HAP-1 (cell line): ENCODE measurements at regions not wholly inside any gene's neighbourhood (a gene's known extent, or its start where the extent isn't known, plus 50 kb on each side); places are given as distances from the start of the nearest gene placed in this dataset.

Source experiments
- DNase-seq, 2 experiments: peaks; one replicate each; pipeline ENCODE4 v3.0.0-alpha.2; 2016 to 2020; ENCODE audit warnings: low spot score in 2 of 2
- H3K27me3 ChIP-seq: fragments of 250-450 bp; sonication (Bioruptor Pico); 2 replicates; pipeline ENCODE4 v1.5.1; 2020; ENCODE audit warnings: low read depth, mild to moderate bottlenecking, moderate library complexity
- H3K36me3 ChIP-seq: fragments of 250-450 bp; sonication (Bioruptor Pico); replicated peaks from 2 replicates; pipeline ENCODE4 v1.5.1; 2020; ENCODE audit warnings: mild to moderate bottlenecking
- H3K4me1 ChIP-seq: fragments of 250-450 bp; sonication (Bioruptor Pico); 2 replicates; pipeline ENCODE4 v1.5.1; 2020; ENCODE audit warnings: mild to moderate bottlenecking
- H3K4me3 ChIP-seq: fragments of 250-450 bp; sonication (Bioruptor Pico); 2 replicates; pipeline ENCODE4 v1.5.1; 2020; ENCODE audit warnings: mild to moderate bottlenecking, moderate library complexity
- H3K9me3 ChIP-seq: fragments of 250-450 bp; sonication (Bioruptor Pico); 2 replicates; pipeline ENCODE4 v1.5.1; 2020; ENCODE audit warnings: mild to moderate bottlenecking, moderate library complexity
- in situ Hi-C: fragments of 300-500 bp; cut with MboI; formaldehyde crosslinking; loops from 3 replicates; pipeline ENCODE4 v1.14.3; 2020; ENCODE audit warnings: low sequenced_read_pairs, inconsistent platforms, mixed read lengths

- Histone ChIP-seq H3K4me1 (no peaks in the 10 kb centered on the region), H3K4me3 (no peak overlapping the region), H3K9me3 (no peaks in the 10 kb centered on the region), H3K27me3 (peaks cover 18% of the 10 kb centered on the region), H3K36me3 (no peaks in the 10 kb centered on the region)
- in situ Hi-C loops = no loop called here
- no peak for DNase-seq
Measured at GRCh38 chr16:86217891-86218270, 292.4 kb upstream of the FOXF1 start.

GRCh38 chr16:86218479-86219170 is 291.7 kb upstream of the FOXF1 start:
- in situ Hi-C loops = no loop called here
- no peak overlapping the region for H3K4me3 ChIP-seq
- H3K9me3 ChIP-seq = no peaks in the 10 kb centered on the region
- no peaks in the 10 kb centered on the region for H3K36me3 ChIP-seq
- H3K27me3 ChIP-seq = peaks cover 21% of the 10 kb centered on the region
- no peak for DNase-seq
- H3K4me1 ChIP-seq = no peaks in the 10 kb centered on the region

GRCh38 chr16:86219655-86220445 is 290.5 kb upstream of the FOXF1 start:
- in situ Hi-C loops = no loop called here
- H3K4me1 ChIP-seq = no peaks in the 10 kb centered on the region
- DNase-seq = no peak

GRCh38 chr16:86220561-86220960 is 289.8 kb upstream of the FOXF1 start:
- no peak overlapping the region for H3K4me3 ChIP-seq
- in situ Hi-C loops = no loop called here

More at GRCh38 chr16:86219655-86220445, 290.5 kb upstream of the FOXF1 start:
- no peak overlapping the region for H3K4me3 ChIP-seq
- H3K27me3 ChIP-seq = peaks cover 21% of the 10 kb centered on the region
- no peaks in the 10 kb centered on the region for H3K36me3 ChIP-seq
- H3K9me3 ChIP-seq = no peaks in the 10 kb centered on the region

GRCh38 chr16:86221085-86221484 is 289.2 kb upstream of the FOXF1 start:
- Histone ChIP-seq H3K36me3 (no peaks in the 10 kb centered on the region), H3K27me3 (peaks cover 21% of the 10 kb centered on the region), H3K4me1 (no peaks in the 10 kb centered on the region), H3K4me3 (no peak overlapping the region), H3K9me3 (no peaks in the 10 kb centered on the region)
- no peak for DNase-seq
- in situ Hi-C loops = no loop called here

More at GRCh38 chr16:86220561-86220960, 289.8 kb upstream of the FOXF1 start:
- H3K36me3 ChIP-seq = no peaks in the 10 kb centered on the region
- no peak for DNase-seq
- no peaks in the 10 kb centered on the region for H3K9me3 ChIP-seq
- no peaks in the 10 kb centered on the region for H3K4me1 ChIP-seq
- H3K27me3 ChIP-seq = peaks cover 21% of the 10 kb centered on the region

- in situ Hi-C loops = no loop called here
Measured at GRCh38 chr16:86222547-86222946, 287.8 kb upstream of the FOXF1 start.

GRCh38 chr16:86222965-86223551 is 287.3 kb upstream of the FOXF1 start:
- Histone ChIP-seq H3K9me3 (no peaks in the 10 kb centered on the region), H3K27me3 (peaks cover 21% of the 10 kb centered on the region), H3K4me3 (no peak overlapping the region), H3K36me3 (no peaks in the 10 kb centered on the region), H3K4me1 (no peaks in the 10 kb centered on the region)
- in situ Hi-C loops = no loop called here
- DNase-seq = no peak

More at GRCh38 chr16:86222547-86222946, 287.8 kb upstream of the FOXF1 start:
- Histone ChIP-seq H3K27me3 (peaks cover 21% of the 10 kb centered on the region), H3K4me3 (no peak overlapping the region), H3K36me3 (no peaks in the 10 kb centered on the region), H3K9me3 (no peaks in the 10 kb centered on the region), H3K4me1 (no peaks in the 10 kb centered on the region)
- DNase-seq = no peak

- Histone ChIP-seq H3K27me3 (peaks cover 21% of the 10 kb centered on the region), H3K9me3 (no peaks in the 10 kb centered on the region), H3K4me3 (no peak overlapping the region), H3K36me3 (no peaks in the 10 kb centered on the region), H3K4me1 (no peaks in the 10 kb centered on the region)
- no peak for DNase-seq
- in situ Hi-C loops = no loop called here
Measured at GRCh38 chr16:86224126-86224525, 286.2 kb upstream of the FOXF1 start.

- Histone ChIP-seq H3K4me3 (no peak overlapping the region), H3K4me1 (no peaks in the 10 kb centered on the region), H3K36me3 (no peaks in the 10 kb centered on the region), H3K9me3 (no peaks in the 10 kb centered on the region), H3K27me3 (peaks cover 21% of the 10 kb centered on the region)
- DNase-seq = no peak
- in situ Hi-C loops = no loop called here
Measured at GRCh38 chr16:86224629-86225028, 285.7 kb upstream of the FOXF1 start.

GRCh38 chr16:86225905-86226371 is 284.4 kb upstream of the FOXF1 start:
- Histone ChIP-seq H3K4me1 (no peaks in the 10 kb centered on the region), H3K27me3 (peaks cover 21% of the 10 kb centered on the region), H3K9me3 (no peaks in the 10 kb centered on the region), H3K36me3 (no peaks in the 10 kb centered on the region), H3K4me3 (no peak overlapping the region)
- in situ Hi-C loops = no loop called here
- DNase-seq = no peak

- no peak for DNase-seq
- H3K9me3 ChIP-seq = no peaks in the 10 kb centered on the region
- in situ Hi-C loops = no loop called here
- no peaks in the 10 kb centered on the region for H3K36me3 ChIP-seq
- H3K4me3 ChIP-seq = no peak overlapping the region
- H3K27me3 ChIP-seq = peaks cover 12% of the 10 kb centered on the region
- H3K4me1 ChIP-seq = no peaks in the 10 kb centered on the region
Measured at GRCh38 chr16:86227041-86227440, 283.3 kb upstream of the FOXF1 start.

GRCh38 chr16:86227801-86228200 is 282.5 kb upstream of the FOXF1 start:
- Histone ChIP-seq H3K4me1 (no peaks in the 10 kb centered on the region), H3K36me3 (no peaks in the 10 kb centered on the region), H3K4me3 (no peak overlapping the region), H3K9me3 (no peaks in the 10 kb centered on the region), H3K27me3 (peaks cover 4% of the 10 kb centered on the region)
- in situ Hi-C loops = no loop called here
- no peak for DNase-seq

GRCh38 chr16:86228713-86229112 is 281.6 kb upstream of the FOXF1 start:
- Histone ChIP-seq H3K27me3 (no peaks in the 10 kb centered on the region), H3K4me3 (no peak overlapping the region), H3K36me3 (no peaks in the 10 kb centered on the region), H3K9me3 (no peaks in the 10 kb centered on the region; the same call in 1 of the 2 replicates), H3K4me1 (no peaks in the 10 kb centered on the region)
- DNase-seq = no peak
- in situ Hi-C loops = no loop called here

- H3K36me3 ChIP-seq = no peaks in the 10 kb centered on the region
- H3K4me3 ChIP-seq = no peak overlapping the region
- no peak for DNase-seq
- no peaks in the 10 kb centered on the region for H3K27me3 ChIP-seq
- no peaks in the 10 kb centered on the region for H3K4me1 ChIP-seq
- in situ Hi-C loops = no loop called here
- no peaks in the 10 kb centered on the region; the same call in 1 of the 2 replicates for H3K9me3 ChIP-seq
Measured at GRCh38 chr16:86229283-86229682, 281.0 kb upstream of the FOXF1 start.
